ENCODE measurements at regions not wholly inside any gene's neighbourhood (a gene's known extent, or its start where the extent isn't known, plus 50 kb on each side); places are given as distances from the start of the nearest gene placed in this dataset.

GRCh38 chr2:134081238-134081938 lies 172.5 kb upstream of the MGAT5 start:
- Histone ChIP-seq H3K9me3 (ENCODE audit: control insufficient read depth, low read length) (no peaks in the 10 kb centered on the region), H3K9ac (ENCODE audit: low read length) (no peak overlapping the region), H3K4me3 (ENCODE audit: low read length) (no peak overlapping the region), H3K4me1 (ENCODE audit: control insufficient read depth, insufficient read depth, low read length) (peaks cover 15% of the 10 kb centered on the region), H3K27me3 (ENCODE audit: control insufficient read depth, insufficient read depth, low read length) (no peaks in the 10 kb centered on the region), H3K36me3 (ENCODE audit: control insufficient read depth, insufficient read depth, low read length) (no peaks in the 10 kb centered on the region)

DNA sequence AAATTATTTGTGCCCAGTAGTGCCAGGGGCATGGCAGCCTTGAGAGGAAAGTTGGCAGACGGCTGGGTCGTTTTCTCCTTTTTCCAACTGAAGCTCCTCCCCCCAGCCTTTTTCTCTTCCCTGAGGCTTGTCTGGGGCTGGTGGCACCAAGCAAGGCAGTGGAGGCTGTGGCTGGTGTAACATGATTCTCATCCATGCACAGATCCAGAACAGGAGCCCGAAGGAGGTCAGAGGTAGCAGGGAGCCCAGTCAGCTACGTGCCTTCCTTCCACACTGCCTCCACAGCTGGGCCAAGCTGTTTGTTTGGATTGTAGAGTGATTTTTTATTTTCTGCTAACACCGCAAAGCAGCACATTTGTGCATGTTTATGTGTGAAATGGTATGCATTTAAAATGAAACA lies 170.3 kb upstream of the MGAT5 start:
- Histone ChIP-seq H3K4me3 (ENCODE audit: low read length) (no peak overlapping the region), H3K9me3 (ENCODE audit: control insufficient read depth, low read length) (no peaks in the 10 kb centered on the region), H3K27me3 (ENCODE audit: control insufficient read depth, insufficient read depth, low read length) (no peaks in the 10 kb centered on the region), H3K36me3 (ENCODE audit: control insufficient read depth, insufficient read depth, low read length) (no peaks in the 10 kb centered on the region), H3K4me1 (ENCODE audit: control insufficient read depth, insufficient read depth, low read length) (peaks cover 24% of the 10 kb centered on the region), H3K9ac (ENCODE audit: low read length) (no peak overlapping the region)

GRCh38 chr2:134086594-134087219 lies 167.2 kb upstream of the MGAT5 start:
- H3K4me1 ChIP-seq (ENCODE audit: control insufficient read depth, insufficient read depth, low read length): peaks cover 21% of the 10 kb centered on the region
- no peaks in the 10 kb centered on the region for H3K36me3 ChIP-seq (ENCODE audit: control insufficient read depth, insufficient read depth, low read length)
- no peaks in the 10 kb centered on the region for H3K27me3 ChIP-seq (ENCODE audit: control insufficient read depth, insufficient read depth, low read length)
- H3K4me3 ChIP-seq (ENCODE audit: low read length): no peak overlapping the region
- H3K9me3 ChIP-seq (ENCODE audit: control insufficient read depth, low read length): no peaks in the 10 kb centered on the region
- no peak overlapping the region for H3K9ac ChIP-seq (ENCODE audit: low read length)

DNA sequence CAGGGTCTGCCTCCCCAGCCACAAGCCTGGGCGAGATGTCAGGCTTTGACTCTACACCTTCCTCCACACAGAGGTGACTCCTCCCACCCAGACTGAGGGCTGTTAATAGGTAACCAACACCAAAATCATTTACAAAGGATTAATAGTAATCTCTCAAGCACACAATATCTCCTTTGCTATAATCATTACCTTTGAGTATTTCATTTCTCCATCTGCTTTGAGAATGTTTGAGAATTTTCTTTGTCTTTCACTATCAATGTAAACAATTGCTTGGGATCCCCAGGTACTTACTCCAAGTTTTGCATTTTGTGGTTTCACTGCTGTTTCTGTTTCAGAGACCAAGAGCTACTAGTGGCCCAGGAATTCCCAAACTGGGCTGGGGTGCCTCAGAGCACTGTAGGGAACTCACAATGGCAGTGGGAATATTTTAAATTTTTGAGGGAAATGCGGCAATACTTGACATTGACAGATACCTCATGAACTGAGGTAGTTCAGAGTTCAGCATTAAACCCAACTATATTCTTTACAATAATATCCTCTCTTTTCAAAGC lies 166.4 kb upstream of the MGAT5 start:
- Histone ChIP-seq H3K9ac (ENCODE audit: low read length) (no peak overlapping the region), H3K27me3 (ENCODE audit: control insufficient read depth, insufficient read depth, low read length) (no peaks in the 10 kb centered on the region), H3K4me1 (ENCODE audit: control insufficient read depth, insufficient read depth, low read length) (peaks cover 22% of the 10 kb centered on the region), H3K36me3 (ENCODE audit: control insufficient read depth, insufficient read depth, low read length) (no peaks in the 10 kb centered on the region), H3K4me3 (ENCODE audit: low read length) (no peak overlapping the region), H3K9me3 (ENCODE audit: control insufficient read depth, low read length) (no peaks in the 10 kb centered on the region)

- H3K27me3 ChIP-seq (ENCODE audit: control insufficient read depth, insufficient read depth, low read length): no peaks in the 10 kb centered on the region
- no peak overlapping the region for H3K9ac ChIP-seq (ENCODE audit: low read length)
- H3K36me3 ChIP-seq (ENCODE audit: control insufficient read depth, insufficient read depth, low read length): no peaks in the 10 kb centered on the region
- H3K4me3 ChIP-seq (ENCODE audit: low read length): no peak overlapping the region
- no peaks in the 10 kb centered on the region for H3K9me3 ChIP-seq (ENCODE audit: control insufficient read depth, low read length)
- peaks cover 25% of the 10 kb centered on the region for H3K4me1 ChIP-seq (ENCODE audit: control insufficient read depth, insufficient read depth, low read length)
These were observed 164.4 kb upstream of the MGAT5 start for GRCh38 chr2:134089454-134089853.

DNA sequence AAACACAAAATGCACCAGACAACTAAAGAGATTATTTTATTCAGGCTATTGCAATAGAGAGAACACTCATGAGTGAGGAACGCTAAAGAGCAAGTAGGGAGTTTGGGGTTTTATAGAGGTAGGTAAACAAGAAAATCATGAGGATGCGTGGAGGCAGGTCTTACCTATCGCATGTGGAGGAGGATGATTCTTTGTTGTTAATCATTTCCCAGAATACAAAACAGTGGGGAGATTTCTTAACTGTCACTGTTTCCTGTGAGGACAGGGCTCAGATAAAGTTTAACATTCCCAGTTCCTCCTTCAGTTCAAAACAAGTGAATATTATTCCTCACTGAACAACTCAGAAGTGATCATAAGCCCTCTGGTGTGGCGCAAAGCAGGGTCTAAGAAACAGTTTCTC lies 156.1 kb upstream of the MGAT5 start:
- Histone ChIP-seq H3K27me3 (ENCODE audit: control insufficient read depth, insufficient read depth, low read length) (no peaks in the 10 kb centered on the region), H3K9ac (ENCODE audit: low read length) (no peak overlapping the region), H3K4me1 (ENCODE audit: control insufficient read depth, insufficient read depth, low read length) (peaks cover under 1% of the 10 kb centered on the region), H3K9me3 (ENCODE audit: control insufficient read depth, low read length) (no peaks in the 10 kb centered on the region), H3K36me3 (ENCODE audit: control insufficient read depth, insufficient read depth, low read length) (no peaks in the 10 kb centered on the region), H3K4me3 (ENCODE audit: low read length) (no peak overlapping the region)

- H3K9me3 ChIP-seq (ENCODE audit: control insufficient read depth, low read length): no peaks in the 10 kb centered on the region
- H3K4me1 ChIP-seq (ENCODE audit: control insufficient read depth, insufficient read depth, low read length): peaks cover 4% of the 10 kb centered on the region
- no peak overlapping the region for H3K9ac ChIP-seq (ENCODE audit: low read length)
- no peaks in the 10 kb centered on the region for H3K36me3 ChIP-seq (ENCODE audit: control insufficient read depth, insufficient read depth, low read length)
- H3K27me3 ChIP-seq (ENCODE audit: control insufficient read depth, insufficient read depth, low read length): no peaks in the 10 kb centered on the region
- no peak overlapping the region for H3K4me3 ChIP-seq (ENCODE audit: low read length)
These were observed 155.6 kb upstream of the MGAT5 start for GRCh38 chr2:134098321-134098720.

DNA sequence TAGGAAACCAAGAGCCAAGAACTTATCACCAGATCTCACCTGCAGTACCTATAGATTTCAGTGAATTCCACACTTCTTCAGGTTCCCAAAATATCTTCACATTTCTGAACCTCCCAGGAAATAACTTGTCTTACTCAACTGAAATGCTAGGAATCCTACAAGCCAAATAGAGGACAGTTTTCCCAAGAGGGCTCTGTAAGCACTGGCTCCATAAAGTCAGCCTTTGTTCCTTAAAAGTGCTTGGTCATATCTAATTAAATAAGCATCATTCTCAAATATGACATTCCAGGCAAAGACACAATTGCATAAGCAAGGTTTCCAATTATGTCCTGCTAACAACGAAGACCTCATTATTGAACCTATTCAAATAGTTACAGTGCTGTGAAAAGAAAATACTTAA lies 154.6 kb upstream of the MGAT5 start:
- Histone ChIP-seq H3K27me3 (ENCODE audit: control insufficient read depth, insufficient read depth, low read length) (no peaks in the 10 kb centered on the region), H3K4me3 (ENCODE audit: low read length) (no peak overlapping the region), H3K9ac (ENCODE audit: low read length) (no peak overlapping the region), H3K9me3 (ENCODE audit: control insufficient read depth, low read length) (no peaks in the 10 kb centered on the region), H3K4me1 (ENCODE audit: control insufficient read depth, insufficient read depth, low read length) (peaks cover 11% of the 10 kb centered on the region), H3K36me3 (ENCODE audit: control insufficient read depth, insufficient read depth, low read length) (no peaks in the 10 kb centered on the region)

- H3K4me1 ChIP-seq (ENCODE audit: control insufficient read depth, insufficient read depth, low read length): peaks cover 25% of the 10 kb centered on the region
- no peaks in the 10 kb centered on the region for H3K9me3 ChIP-seq (ENCODE audit: control insufficient read depth, low read length)
- no peak overlapping the region for H3K4me3 ChIP-seq (ENCODE audit: low read length)
- no peaks in the 10 kb centered on the region for H3K36me3 ChIP-seq (ENCODE audit: control insufficient read depth, insufficient read depth, low read length)
- no peak overlapping the region for H3K9ac ChIP-seq (ENCODE audit: low read length)
- H3K27me3 ChIP-seq (ENCODE audit: control insufficient read depth, insufficient read depth, low read length): no peaks in the 10 kb centered on the region
These were observed 150.7 kb upstream of the MGAT5 start for GRCh38 chr2:134103196-134103595.

DNA sequence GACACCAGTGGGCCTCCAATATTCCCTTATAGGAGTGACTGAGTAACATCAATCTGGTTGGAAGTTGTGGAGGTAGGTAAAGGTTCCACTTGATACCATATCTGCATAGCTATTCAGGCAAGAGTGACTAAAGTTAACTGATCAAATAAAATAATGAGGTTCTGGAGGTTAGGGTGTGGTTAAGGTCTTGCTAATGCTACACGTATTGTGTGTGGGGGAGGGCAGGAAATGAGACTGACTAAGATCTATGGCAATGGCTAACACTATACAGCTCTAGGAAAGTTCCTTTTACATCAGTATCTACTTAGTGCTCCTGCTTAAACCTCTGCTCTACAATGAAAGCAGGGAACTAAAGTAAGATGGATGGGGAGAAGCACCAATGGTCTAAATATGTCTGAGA lies 149.1 kb upstream of the MGAT5 start:
- no peak overlapping the region for H3K4me3 ChIP-seq (ENCODE audit: low read length)
- no peak overlapping the region for H3K9ac ChIP-seq (ENCODE audit: low read length)
- no peaks in the 10 kb centered on the region for H3K9me3 ChIP-seq (ENCODE audit: control insufficient read depth, low read length)
- no peaks in the 10 kb centered on the region for H3K36me3 ChIP-seq (ENCODE audit: control insufficient read depth, insufficient read depth, low read length)
- no peaks in the 10 kb centered on the region for H3K27me3 ChIP-seq (ENCODE audit: control insufficient read depth, insufficient read depth, low read length)
- peaks cover 25% of the 10 kb centered on the region for H3K4me1 ChIP-seq (ENCODE audit: control insufficient read depth, insufficient read depth, low read length)

DNA sequence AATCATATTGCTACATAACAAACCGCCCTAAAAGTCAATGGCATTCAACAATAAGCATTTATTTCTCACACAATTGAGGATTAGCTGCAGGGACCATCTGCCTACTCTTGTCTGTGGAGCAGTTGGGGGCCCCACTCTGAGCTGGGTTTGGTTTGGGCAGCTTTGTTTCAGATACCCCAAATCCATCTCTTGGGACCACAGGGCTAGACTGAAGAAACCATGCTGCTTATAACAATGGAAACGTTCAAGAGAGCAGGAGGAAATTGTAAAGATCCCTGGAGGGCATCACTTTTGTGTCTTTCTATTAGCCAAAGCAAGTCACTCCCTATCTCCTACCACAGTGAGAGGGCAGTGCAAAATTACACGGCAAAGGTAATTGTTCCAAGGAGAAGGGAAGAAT lies 146.5 kb upstream of the MGAT5 start:
- no peaks in the 10 kb centered on the region for H3K36me3 ChIP-seq (ENCODE audit: control insufficient read depth, insufficient read depth, low read length)
- no peaks in the 10 kb centered on the region for H3K9me3 ChIP-seq (ENCODE audit: control insufficient read depth, low read length)
- H3K9ac ChIP-seq (ENCODE audit: low read length): no peak overlapping the region
- H3K4me3 ChIP-seq (ENCODE audit: low read length): no peak overlapping the region
- H3K27me3 ChIP-seq (ENCODE audit: control insufficient read depth, insufficient read depth, low read length): no peaks in the 10 kb centered on the region
- H3K4me1 ChIP-seq (ENCODE audit: control insufficient read depth, insufficient read depth, low read length): peaks cover 25% of the 10 kb centered on the region

DNA sequence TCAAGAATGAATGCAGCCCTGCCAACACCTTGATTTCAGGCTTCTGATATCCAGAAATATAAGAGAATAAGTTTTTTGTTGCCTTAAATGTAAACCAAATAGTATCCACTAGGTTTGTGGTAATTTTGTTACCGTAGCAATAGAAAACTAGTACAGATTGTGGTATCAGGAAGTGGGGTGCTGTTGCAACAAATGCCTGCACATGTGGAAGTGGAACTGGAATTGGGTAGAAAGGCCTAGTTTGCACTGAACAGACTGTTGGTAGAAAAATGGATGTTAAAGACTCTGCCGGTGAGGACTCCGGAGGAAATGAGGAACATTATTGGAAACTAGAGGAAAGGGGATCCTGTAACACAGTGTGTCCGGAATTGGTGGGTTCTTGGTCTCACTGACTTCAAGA lies 145.8 kb upstream of the MGAT5 start:
- H3K4me3 ChIP-seq (ENCODE audit: low read length): no peak overlapping the region
- no peaks in the 10 kb centered on the region for H3K27me3 ChIP-seq (ENCODE audit: control insufficient read depth, insufficient read depth, low read length)
- H3K36me3 ChIP-seq (ENCODE audit: control insufficient read depth, insufficient read depth, low read length): no peaks in the 10 kb centered on the region
- peaks cover 23% of the 10 kb centered on the region for H3K4me1 ChIP-seq (ENCODE audit: control insufficient read depth, insufficient read depth, low read length)
- H3K9me3 ChIP-seq (ENCODE audit: control insufficient read depth, low read length): no peaks in the 10 kb centered on the region
- no peak overlapping the region for H3K9ac ChIP-seq (ENCODE audit: low read length)
